Superior temporal gyrus (tissue), 1 donor: ENCODE measurements at regions not wholly inside any gene's neighbourhood (a gene's known extent, or its start where the extent isn't known, plus 50 kb on each side); places are given as distances from the start of the nearest gene placed in this dataset.
"Not testable (repeated sequence)": the region's sequence is repeated elsewhere in the genome, so short reads cannot be mapped to it uniquely, and the experiment has no call there.

Source experiments
- DNase-seq: peaks from one replicate; pipeline ENCODE4 v3.0.0-alpha.2; 2016; ENCODE audit errors: extremely low spot score

GRCh38 chr12:83250866-83251265, 564.2 kb downstream of the TMTC2 start:
- DNase-seq: no peak

- DNase-seq: no peak
Observed at GRCh38 chr12:83245156-83245555, 558.5 kb downstream of the TMTC2 start.

GRCh38 chr12:83244001-83244400, 557.3 kb downstream of the TMTC2 start:
- DNase-seq: no peak

GRCh38 chr12:83233987-83234386, 547.3 kb downstream of the TMTC2 start:
- DNase-seq: not testable (repeated sequence)

GRCh38 chr12:83226960-83227359, 540.3 kb downstream of the TMTC2 start:
- not testable (repeated sequence) for DNase-seq

- DNase-seq: no peak
Observed at GRCh38 chr12:83225806-83226205, 539.1 kb downstream of the TMTC2 start.

- DNase-seq: no peak
Observed at GRCh38 chr12:83224012-83224411, 537.3 kb downstream of the TMTC2 start.

- DNase-seq: no peak
Observed at GRCh38 chr12:83220774-83221173, 534.1 kb downstream of the TMTC2 start.

- no peak for DNase-seq
Observed at GRCh38 chr12:83216230-83216629, 529.5 kb downstream of the TMTC2 start.

GRCh38 chr12:83214185-83214584, 527.5 kb downstream of the TMTC2 start:
- DNase-seq: no peak

- no peak for DNase-seq
Observed at GRCh38 chr12:83210933-83211332, 524.2 kb downstream of the TMTC2 start.

- DNase-seq: no peak
Observed at GRCh38 chr12:83199069-83199468, 512.4 kb downstream of the TMTC2 start.

GRCh38 chr12:83198291-83199015, 511.7 kb downstream of the TMTC2 start:
- DNase-seq: peak; percentile 18

- no peak for DNase-seq
Observed at GRCh38 chr12:83197483-83197914, 510.8 kb downstream of the TMTC2 start.

GRCh38 chr12:83196694-83197350, 510.1 kb downstream of the TMTC2 start:
- DNase-seq: no peak

GRCh38 chr12:83190631-83191390, 504.1 kb downstream of the TMTC2 start:
- no peak for DNase-seq

GRCh38 chr12:83186419-83186818, 499.7 kb downstream of the TMTC2 start:
- no peak for DNase-seq

GRCh38 chr12:83185241-83185640, 498.5 kb downstream of the TMTC2 start:
- no peak for DNase-seq
